SU-DHL-6 (cell line): ENCODE measurements at regions not wholly inside any gene's neighbourhood (a gene's known extent, or its start where the extent isn't known, plus 50 kb on each side); places are given as distances from the start of the nearest gene placed in this dataset.

Experiments used
- EZH2phosphoT487 ChIP-seq: fragments of 200-600 bp; sonication (generic), shearing (Covaris generic); conservative IDR thresholded peaks from 2 replicates; pipeline ENCODE4 v1.6.1; 2018; ENCODE audit warnings: mild to moderate bottlenecking, antibody characterized with exemption, low read length, moderate library complexity, mixed read lengths
- TF ChIP-seq, protein P1 (sequence below): fragments of 200-600 bp; sonication (generic); IDR thresholded peaks from one replicate; pipeline ENCODE4 v1.5.1; 2017; ENCODE audit warnings: antibody characterized with exemption, mild to moderate bottlenecking, low read length, moderate library complexity; ENCODE audit not compliant: insufficient read depth, poor library complexity, severe bottlenecking

DNA sequence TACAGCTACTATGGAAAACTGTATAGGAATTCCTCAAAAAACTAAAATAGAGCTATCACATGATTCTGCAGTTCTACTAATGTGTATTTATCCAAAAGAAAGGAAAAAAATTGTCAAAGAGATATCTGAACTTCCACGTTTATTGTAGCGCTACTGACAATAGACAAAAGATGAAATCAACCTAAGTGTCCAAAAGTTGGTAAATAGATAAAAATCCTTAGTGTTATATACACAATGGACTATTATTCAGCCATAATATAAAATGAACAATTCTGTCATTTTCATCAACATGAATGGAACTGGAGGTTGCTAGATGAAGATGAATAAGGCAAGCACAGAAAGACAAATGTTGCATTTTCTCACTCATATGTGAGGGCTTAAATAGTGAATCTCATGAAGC lies 1492.1 kb downstream of the MRPL39 start:
- TF ChIP-seq, protein P1, sequence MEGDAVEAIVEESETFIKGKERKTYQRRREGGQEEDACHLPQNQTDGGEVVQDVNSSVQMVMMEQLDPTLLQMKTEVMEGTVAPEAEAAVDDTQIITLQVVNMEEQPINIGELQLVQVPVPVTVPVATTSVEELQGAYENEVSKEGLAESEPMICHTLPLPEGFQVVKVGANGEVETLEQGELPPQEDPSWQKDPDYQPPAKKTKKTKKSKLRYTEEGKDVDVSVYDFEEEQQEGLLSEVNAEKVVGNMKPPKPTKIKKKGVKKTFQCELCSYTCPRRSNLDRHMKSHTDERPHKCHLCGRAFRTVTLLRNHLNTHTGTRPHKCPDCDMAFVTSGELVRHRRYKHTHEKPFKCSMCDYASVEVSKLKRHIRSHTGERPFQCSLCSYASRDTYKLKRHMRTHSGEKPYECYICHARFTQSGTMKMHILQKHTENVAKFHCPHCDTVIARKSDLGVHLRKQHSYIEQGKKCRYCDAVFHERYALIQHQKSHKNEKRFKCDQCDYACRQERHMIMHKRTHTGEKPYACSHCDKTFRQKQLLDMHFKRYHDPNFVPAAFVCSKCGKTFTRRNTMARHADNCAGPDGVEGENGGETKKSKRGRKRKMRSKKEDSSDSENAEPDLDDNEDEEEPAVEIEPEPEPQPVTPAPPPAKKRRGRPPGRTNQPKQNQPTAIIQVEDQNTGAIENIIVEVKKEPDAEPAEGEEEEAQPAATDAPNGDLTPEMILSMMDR, result no peak
- no peak for TF ChIP-seq EZH2phosphoT487
